H1 (cell line): ENCODE measurements at regions not wholly inside any gene's neighbourhood (a gene's known extent, or its start where the extent isn't known, plus 50 kb on each side); places are given as distances from the start of the nearest gene placed in this dataset.

Experiments used
- CTCF ChIA-PET: fragments of 300-600 bp; sonication (Branson Sonifier 250); formaldehyde crosslinking; loops from one replicate; lab custom pipeline; 2021; ENCODE audit not compliant: partially characterized antibody; lab: Charles Lee
- POLR2A ChIA-PET: fragments of 300-600 bp; sonication (Branson Sonifier 250); formaldehyde crosslinking; loops from one replicate; lab custom pipeline; 2021; ENCODE audit warnings: inconsistent platforms; ENCODE audit not compliant: partially characterized antibody; lab: Charles Lee
- DNase-seq, 2 experiments: peaks; one replicate each; pipeline versions ENCODE4 v3.0.0 to v3.0.0-alpha.2; 2010 to 2022; ENCODE audit warnings: low spot score in 2 of 2, low read depth in 1 of 2, mixed read lengths in 1 of 2
- FAIRE-seq: peaks from 2 replicates; lab custom pipeline; 2011; peaks lifted over from hg19 to GRCh38; lab: Jason Lieb, UNC
- H2AFZ ChIP-seq: 2 replicates; pipeline ENCODE4 v1.8.1; 2012; ENCODE audit warnings: low read length, inconsistent platforms
- H2AK5ac ChIP-seq: 2 replicates; pipeline ENCODE4 v1.6.1; 2013; ENCODE audit warnings: low read depth, low read length
- H2BK120ac ChIP-seq: replicated peaks from 2 replicates; pipeline ENCODE3; 2013; ENCODE audit warnings: low read depth, low read length, inconsistent platforms
- H2BK12ac ChIP-seq: 2 replicates; pipeline ENCODE4 v1.6.1; 2013; ENCODE audit warnings: low read depth, low read length
- H2BK15ac ChIP-seq: 2 replicates; pipeline ENCODE4 v1.6.1; 2013; ENCODE audit warnings: low read length
- H2BK20ac ChIP-seq: 2 replicates; pipeline ENCODE4 v1.6.1; 2013; ENCODE audit warnings: low read length
- H2BK5ac ChIP-seq: 2 replicates; pipeline ENCODE4 v1.6.1; 2013; ENCODE audit warnings: low read depth, low read length
- H3K14ac ChIP-seq: 2 replicates; pipeline ENCODE4 v1.6.1; 2013; ENCODE audit warnings: inconsistent platforms; ENCODE audit not compliant: insufficient read length
- H3K18ac ChIP-seq: 2 replicates; pipeline ENCODE4 v1.6.1; 2013; ENCODE audit warnings: low read length; ENCODE audit errors: extremely low read depth
- H3K23ac ChIP-seq: 2 replicates; pipeline ENCODE4 v1.6.1; 2013; ENCODE audit warnings: inconsistent platforms; ENCODE audit not compliant: insufficient read length
- H3K23me2 ChIP-seq: 2 replicates; pipeline ENCODE4 v1.6.1; 2013; ENCODE audit warnings: low read depth, low read length
- H3K27ac ChIP-seq: 2 replicates; pipeline ENCODE4 v1.6.1; 2011; ENCODE audit warnings: low read depth, low read length, inconsistent platforms
- H3K27me3 ChIP-seq, 4 experiments: replicated peaks in 1 of 4; 1 replicate in 1 of 4; 2 replicates in 3 of 4; pipeline versions ENCODE4 v1.6.1 to v1.8.1; 2011 to 2013; ENCODE audit warnings: low read length in 3 of 4, mild to moderate bottlenecking in 3 of 4, inconsistent platforms in 2 of 4, mixed read lengths in 2 of 4, moderate library complexity in 1 of 4; ENCODE audit not compliant: control insufficient read depth in 3 of 4, insufficient read depth in 3 of 4; ENCODE audit errors: extremely low read depth in 1 of 4
- H3K36me3 ChIP-seq, 4 experiments: 2 replicates each; pipeline versions ENCODE4 v1.6.1 to v1.8.1; 2011 to 2013; ENCODE audit warnings: mild to moderate bottlenecking in 4 of 4, low read length in 3 of 4, moderate library complexity in 2 of 4, control low read depth in 1 of 4, inconsistent platforms in 1 of 4; ENCODE audit not compliant: insufficient read depth in 4 of 4, control insufficient read depth in 2 of 4
- H3K4ac ChIP-seq: replicated peaks from 2 replicates; pipeline ENCODE3; 2013; ENCODE audit warnings: low read length, low read depth, mixed read lengths, inconsistent platforms; ENCODE audit not compliant: insufficient read length
- H3K4me1 ChIP-seq, 4 experiments: replicated peaks in 1 of 4; 1 replicate in 1 of 4; 2 replicates in 3 of 4; pipeline versions ENCODE4 v1.6.1 to v1.8.1; 2011 to 2013; ENCODE audit warnings: low read length in 3 of 4, inconsistent platforms in 2 of 4, mixed read lengths in 1 of 4; ENCODE audit not compliant: insufficient read depth in 4 of 4, control insufficient read depth in 3 of 4
- H3K4me2 ChIP-seq, 2 experiments: 2 replicates each; pipeline versions ENCODE4 v1.6.1 to v1.8.1; 2011 to 2013; ENCODE audit warnings: low read depth in 2 of 2, low read length in 2 of 2, control low read depth in 1 of 2, inconsistent platforms in 1 of 2, mild to moderate bottlenecking in 1 of 2; ENCODE audit not compliant: insufficient read depth in 1 of 2
- H3K4me3 ChIP-seq, 4 experiments: fragments of 200-600, 300-600 bp in 1 of 4; sonication (generic), shearing (Covaris generic), sonication (Bioruptor Twin) in 1 of 4; 2 replicates each; pipeline versions ENCODE4 v1.5.1 to v1.8.1; 2011 to 2016; ENCODE audit warnings: low read length in 4 of 4, low read depth in 3 of 4, control low read depth in 2 of 4, inconsistent platforms in 2 of 4, mild to moderate bottlenecking in 2 of 4, mixed read lengths in 1 of 4, moderate library complexity in 1 of 4; ENCODE audit not compliant: insufficient read depth in 2 of 4; ENCODE audit errors: extremely low read depth in 1 of 4
- H3K56ac ChIP-seq: replicated peaks from 2 replicates; pipeline ENCODE3; 2013; ENCODE audit warnings: low read depth, mild to moderate bottlenecking, mixed read lengths, low read length, inconsistent platforms; ENCODE audit not compliant: insufficient read length
- H3K79me1 ChIP-seq: 2 replicates; pipeline ENCODE4 v1.6.1; 2013; ENCODE audit warnings: low read depth, low read length, control low read depth
- H3K79me2 ChIP-seq, 2 experiments: 2 replicates each; pipeline versions ENCODE4 v1.6.1 to v1.8.1; 2012 to 2013; ENCODE audit warnings: low read length in 2 of 2, mild to moderate bottlenecking in 2 of 2, inconsistent platforms in 1 of 2; ENCODE audit not compliant: insufficient read depth in 2 of 2, control insufficient read depth in 1 of 2
- H3K9ac ChIP-seq, 4 experiments: replicated peaks in 1 of 4; 1 replicate in 1 of 4; 2 replicates in 3 of 4; pipeline versions ENCODE4 v1.6.1 to v1.8.1; 2011 to 2013; ENCODE audit warnings: low read depth in 3 of 4, low read length in 3 of 4, control low read depth in 2 of 4, mild to moderate bottlenecking in 2 of 4, moderate library complexity in 2 of 4, inconsistent platforms in 1 of 4; ENCODE audit errors: extremely low read depth in 1 of 4
- H3K9me3 ChIP-seq, 2 experiments: 2 replicates each; pipeline versions ENCODE4 v1.6.1 to v1.8.1; 2012 to 2013; ENCODE audit warnings: mild to moderate bottlenecking in 2 of 2, moderate library complexity in 2 of 2, control low read depth in 1 of 2, inconsistent platforms in 1 of 2, low read depth in 1 of 2, low read length in 1 of 2, mixed read lengths in 1 of 2; ENCODE audit not compliant: insufficient read depth in 2 of 2
- H4K20me1 ChIP-seq, 2 experiments: replicated peaks in 1 of 2; 2 replicates each; pipeline versions ENCODE3 to v1.8.1; 2011 to 2013; ENCODE audit warnings: inconsistent platforms in 2 of 2, low read length in 2 of 2, mild to moderate bottlenecking in 1 of 2; ENCODE audit not compliant: insufficient read depth in 2 of 2, control insufficient read depth in 1 of 2
- H4K5ac ChIP-seq: 2 replicates; pipeline ENCODE4 v1.6.1; 2013; ENCODE audit warnings: low read length, low read depth, mixed read lengths, inconsistent platforms; ENCODE audit not compliant: insufficient read length
- H4K8ac ChIP-seq: 2 replicates; pipeline ENCODE4 v1.8.0; 2013; ENCODE audit warnings: mild to moderate bottlenecking, moderate library complexity, low read length, inconsistent platforms; ENCODE audit not compliant: insufficient read depth; ENCODE audit errors: extremely low read depth
- H4K91ac ChIP-seq: replicated peaks from 2 replicates; pipeline ENCODE3; 2013; ENCODE audit warnings: low read length, mixed read lengths, inconsistent platforms; ENCODE audit not compliant: insufficient read length
- BACH1 ChIP-seq: IDR thresholded peaks from 2 replicates; pipeline ENCODE4 v1.6.1; 2012; ENCODE audit warnings: low read length, improper control_type of control experiment
- CBX8 ChIP-seq: fragments of 300-800, 300-1000 bp; sonication (generic); IDR thresholded peaks from 2 replicates; pipeline ENCODE4 v1.7.1; 2016; ENCODE audit warnings: low read depth, low read length, borderline replicate concordance
- CEBPB ChIP-seq: IDR thresholded peaks from 2 replicates; pipeline ENCODE4 v1.6.1; 2012; ENCODE audit warnings: low read depth, low read length
- FOSL1 ChIP-seq: IDR thresholded peaks from 2 replicates; pipeline ENCODE4 v1.6.1; 2011; ENCODE audit warnings: mild to moderate bottlenecking, low read depth, low read length, moderate library complexity; ENCODE audit not compliant: insufficient read depth
- GABPA ChIP-seq: IDR thresholded peaks from 2 replicates; pipeline ENCODE4 v1.6.1; 2011; ENCODE audit warnings: mild to moderate bottlenecking, low read length, moderate library complexity, borderline replicate concordance; ENCODE audit not compliant: insufficient read depth
- JUND ChIP-seq: IDR thresholded peaks from 2 replicates; pipeline ENCODE4 v1.6.1; 2011; ENCODE audit warnings: mild to moderate bottlenecking, improper control_type of control experiment, low read length
- KDM1A ChIP-seq: fragments of 200-600, 300-600 bp; sonication (generic); IDR thresholded peaks from 2 replicates; pipeline ENCODE4 v1.7.1; 2016; ENCODE audit warnings: mild to moderate bottlenecking, low read length, borderline replicate concordance
- KDM5A ChIP-seq: fragments of 200-600 bp; IDR thresholded peaks from 2 replicates; pipeline ENCODE4 v1.7.1; 2012; ENCODE audit warnings: mild to moderate bottlenecking, low read length, inconsistent platforms, mixed read lengths
- RBBP5 ChIP-seq: IDR thresholded peaks from 2 replicates; pipeline ENCODE4 v1.7.1; 2012; ENCODE audit warnings: low read depth, mild to moderate bottlenecking, inconsistent platforms, low read length, moderate library complexity, borderline replicate concordance
- RNF2 ChIP-seq: fragments of 200-900, 300-1000 bp; sonication (generic); IDR thresholded peaks from 2 replicates; pipeline ENCODE4 v1.7.1; 2016; ENCODE audit warnings: borderline replicate concordance, low read depth, mild to moderate bottlenecking, antibody characterized with exemption, low read length; ENCODE audit not compliant: poor library complexity, severe bottlenecking; ENCODE audit errors: missing control alignments
- SP2 ChIP-seq: IDR thresholded peaks from 2 replicates; pipeline ENCODE4 v1.6.1; 2012; ENCODE audit warnings: mild to moderate bottlenecking, low read length, inconsistent platforms
- TAF7 ChIP-seq: optimal IDR thresholded peaks from 2 replicates; pipeline ENCODE3; 2011; ENCODE audit warnings: low read depth, mild to moderate bottlenecking, inconsistent platforms, low read length, moderate library complexity, borderline replicate concordance
- TEAD4 ChIP-seq: IDR thresholded peaks from 2 replicates; pipeline ENCODE4 v1.6.1; 2012; ENCODE audit warnings: low read depth, low read length, inconsistent platforms, mixed read lengths
- YY1 ChIP-seq: IDR thresholded peaks from 2 replicates; pipeline ENCODE4 v1.6.1; 2011; ENCODE audit warnings: low read depth, mild to moderate bottlenecking, low read length
- WGBS, 2 experiments: shearing (Covaris generic) in 1 of 2; methylation state at CpG; one replicate each; pipeline versions ENCODE4 v1.1.6 to v1.1.7; 2013 to 2015; ENCODE audit warnings: low lambda C conversion rate in 2 of 2, mixed read lengths in 2 of 2, inconsistent platforms in 1 of 2, low coverage in 1 of 2, missing lambda C conversion rate in 1 of 2; ENCODE audit not compliant: insufficient replicate concordance in 2 of 2, insufficient coverage in 1 of 2, insufficient read length in 1 of 2; ENCODE audit errors: extremely low coverage in 1 of 2, missing lambda C conversion rate in 1 of 2; 5-methylcytosine and 5-hydroxymethylcytosine counted together
- TF ChIP-seq, protein P1 (sequence below): IDR thresholded peaks from 2 replicates; pipeline ENCODE4 v1.6.1; 2011; ENCODE audit warnings: low read depth, mild to moderate bottlenecking, low read length; ENCODE audit not compliant: insufficient read depth

DNA sequence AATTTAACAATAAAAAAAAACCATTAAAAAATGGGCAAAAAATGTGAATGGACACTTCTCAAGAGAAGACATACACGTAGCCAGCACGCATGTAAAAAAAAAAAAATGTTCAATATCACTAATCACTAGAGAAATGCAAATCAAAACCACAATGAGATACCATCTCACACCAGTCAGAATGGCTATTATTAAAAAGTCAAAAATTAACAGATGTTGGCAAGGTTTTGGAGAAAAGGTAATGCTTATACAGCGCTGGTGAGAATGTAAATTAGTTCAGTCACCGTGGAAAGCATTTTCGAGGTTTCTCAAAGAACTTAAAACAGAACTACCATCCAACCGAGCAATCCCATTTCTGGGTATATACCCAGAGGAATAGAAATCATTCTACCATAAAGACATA is 1091.5 kb upstream of the B3GALT2 start:
- no peak overlapping the region for H2BK5ac ChIP-seq
- H3K36me3 ChIP-seq: no peaks in the 10 kb centered on the region
- ChIA-PET CTCF (no interaction called here), POLR2A (no interaction called here)
- WGBS, 2 experiments: 90% methylated on average over 6 of the region's 6 CpGs; no CpG with 5 or more reads in 1 of the 2 experiments
- H4K8ac ChIP-seq: no peak overlapping the region
- H3K56ac ChIP-seq: no peak overlapping the region
- H3K4me1 ChIP-seq: no peaks in the 10 kb centered on the region
- peaks cover 0 to 1% (median 0%) of the 10 kb centered on the region in 4 experiments; a peak in 1 of 7 replicates for H3K27me3 ChIP-seq
- no peak overlapping the region for H3K4me2 ChIP-seq
- H3K9me3 ChIP-seq: no peaks in the 10 kb centered on the region
- H4K20me1 ChIP-seq: no peaks in the 10 kb centered on the region
- no peak overlapping the region for H2BK12ac ChIP-seq
- H2BK15ac ChIP-seq: no peak overlapping the region
- H4K5ac ChIP-seq: no peak overlapping the region
- no peak overlapping the region for H3K9ac ChIP-seq
- no peak for FAIRE-seq
- no peaks in the 10 kb centered on the region for H3K79me2 ChIP-seq
- no peak overlapping the region for H2AFZ ChIP-seq
- H3K23ac ChIP-seq: no peak overlapping the region
- no peak overlapping the region for H3K4ac ChIP-seq
- no peak overlapping the region for H3K14ac ChIP-seq
- no peak overlapping the region for H2BK120ac ChIP-seq
- DNase-seq: no peak
- H3K18ac ChIP-seq: no peak overlapping the region
- H2AK5ac ChIP-seq: no peak overlapping the region
- H2BK20ac ChIP-seq: no peak overlapping the region
- no peak overlapping the region for H4K91ac ChIP-seq
- H3K4me3 ChIP-seq: no peak overlapping the region
- H3K79me1 ChIP-seq: no peaks in the 10 kb centered on the region
- no peak overlapping the region for H3K27ac ChIP-seq
- H3K23me2 ChIP-seq: no peaks in the 10 kb centered on the region
- TF ChIP-seq YY1 (no peak), CEBPB (no peak), BACH1 (no peak), JUND (no peak), RNF2 (no peak), SP2 (no peak), TAF7 (no peak), RBBP5 (no peak), KDM1A (no peak), GABPA (no peak), CBX8 (no peak), TEAD4 (no peak), KDM5A (no peak), FOSL1 (no peak)
- TF ChIP-seq, protein P1, sequence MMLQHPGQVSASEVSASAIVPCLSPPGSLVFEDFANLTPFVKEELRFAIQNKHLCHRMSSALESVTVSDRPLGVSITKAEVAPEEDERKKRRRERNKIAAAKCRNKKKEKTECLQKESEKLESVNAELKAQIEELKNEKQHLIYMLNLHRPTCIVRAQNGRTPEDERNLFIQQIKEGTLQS: no peak
